ENCODE measurements at regions not wholly inside any gene's neighbourhood (a gene's known extent, or its start where the extent isn't known, plus 50 kb on each side); places are given as distances from the start of the nearest gene placed in this dataset.

GRCh38 chr1:232407120-232407519 is 222.8 kb downstream of the SIPA1L2 start:
- Histone ChIP-seq H3K36me3 (peaks cover 0 to 43% of the 10 kb centered on the region in 2 donors), H3K27ac (no peak overlapping the region), H3K9me3 (peaks cover 0 to 9% (median 0%) of the 10 kb centered on the region in 3 donors), H3K4me1 (no peaks in the 10 kb centered on the region), H3K4me3 (no peak overlapping the region), H3K27me3 (no peaks in the 10 kb centered on the region)
- ATAC-seq: no peak
- TF ChIP-seq CTCF (IDR thresholded peaks at IDR 0.05) (no peak), EP300 (IDR thresholded peaks at IDR 0.05) (no peak), POLR2AphosphoS5 (IDR thresholded peaks at IDR 0.05) (no peak), POLR2A (IDR thresholded peaks at IDR 0.05) (no peak)

GRCh38 chr1:232405781-232406180 is 224.2 kb downstream of the SIPA1L2 start:
- Histone ChIP-seq H3K27me3 (no peaks in the 10 kb centered on the region), H3K9me3 (peaks cover 0 to 9% (median 0%) of the 10 kb centered on the region in 3 donors), H3K36me3 (peaks cover 0 to 44% of the 10 kb centered on the region in 2 donors), H3K4me3 (no peak overlapping the region), H3K4me1 (no peaks in the 10 kb centered on the region), H3K27ac (no peak overlapping the region)
- no peak for TF ChIP-seq POLR2AphosphoS5 (IDR thresholded peaks at IDR 0.05)
- no peak for TF ChIP-seq EP300 (IDR thresholded peaks at IDR 0.05)
- TF ChIP-seq POLR2A (IDR thresholded peaks at IDR 0.05): no peak
- no peak for TF ChIP-seq CTCF (IDR thresholded peaks at IDR 0.05)
- no peak for ATAC-seq

DNA sequence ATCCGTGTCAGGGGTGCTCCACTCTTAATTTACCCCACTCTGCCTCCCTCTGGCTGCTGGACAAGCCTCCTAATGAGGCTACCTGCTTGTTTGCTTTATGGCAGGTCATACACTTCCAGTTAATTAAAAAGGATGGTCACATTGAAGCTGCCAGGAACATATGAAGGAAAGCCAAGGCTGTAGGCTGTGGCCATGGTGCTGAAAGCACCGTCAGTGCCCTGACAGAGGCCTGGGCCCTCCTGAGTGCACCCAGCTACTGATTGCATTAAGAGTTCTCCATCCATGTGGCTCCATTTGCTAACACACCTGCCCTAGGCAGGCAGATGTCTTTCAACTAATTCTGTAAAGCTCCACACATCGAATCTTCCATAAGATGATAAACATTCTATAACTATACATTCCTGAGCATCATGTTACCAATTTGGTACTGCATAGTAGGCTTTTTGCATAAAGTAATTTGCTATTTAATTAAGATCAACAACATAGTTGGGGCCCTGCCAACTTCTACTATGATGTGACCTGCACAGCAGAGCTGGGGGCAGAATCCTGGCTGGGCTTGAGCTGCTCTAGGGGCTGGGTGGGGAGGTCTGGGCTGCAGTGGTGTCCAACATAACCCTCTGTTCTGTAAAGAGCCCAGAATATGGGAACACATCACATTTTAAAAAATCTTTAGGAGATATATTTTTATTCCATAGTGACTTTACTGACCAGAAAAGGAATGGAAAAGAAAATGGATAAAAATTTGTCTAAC is 224.8 kb downstream of the SIPA1L2 start:
- Histone ChIP-seq H3K9me3 (peaks cover 0 to 9% (median 0%) of the 10 kb centered on the region in 3 donors), H3K27ac (no peak overlapping the region), H3K27me3 (no peaks in the 10 kb centered on the region), H3K4me1 (no peaks in the 10 kb centered on the region), H3K36me3 (peaks cover 0 to 42% of the 10 kb centered on the region in 2 donors), H3K4me3 (no peak overlapping the region)
- TF ChIP-seq CTCF (IDR thresholded peaks at IDR 0.05): no peak
- TF ChIP-seq POLR2A (IDR thresholded peaks at IDR 0.05): no peak
- no peak for TF ChIP-seq EP300 (IDR thresholded peaks at IDR 0.05)
- TF ChIP-seq POLR2AphosphoS5 (IDR thresholded peaks at IDR 0.05): no peak
- WGBS, 2 donors (ENCODE audit: low coverage in 1 of 2): 79 to 88% methylated on average over 2 of the region's 3 CpGs
- no peak for ATAC-seq

GRCh38 chr1:232404227-232404626 is 225.7 kb downstream of the SIPA1L2 start:
- no peak for TF ChIP-seq POLR2AphosphoS5 (IDR thresholded peaks at IDR 0.05)
- TF ChIP-seq POLR2A (IDR thresholded peaks at IDR 0.05): no peak
- TF ChIP-seq CTCF (IDR thresholded peaks at IDR 0.05): no peak
- TF ChIP-seq EP300 (IDR thresholded peaks at IDR 0.05): no peak
- H3K27ac ChIP-seq: no peak overlapping the region
- peaks cover 0 to 45% of the 10 kb centered on the region in 2 donors for H3K36me3 ChIP-seq
- H3K4me3 ChIP-seq: no peak overlapping the region
- 96 to 100% methylated on average over 3 of the region's 3 CpGs for WGBS, 2 donors (ENCODE audit: low coverage in 1 of 2)
- peaks cover 0 to under 1% (median 0%) of the 10 kb centered on the region in 3 donors for H3K9me3 ChIP-seq
- no peak for ATAC-seq
- H3K4me1 ChIP-seq: no peaks in the 10 kb centered on the region
- no peaks in the 10 kb centered on the region for H3K27me3 ChIP-seq

- Histone ChIP-seq H3K9me3 (no peaks in the 10 kb centered on the region), H3K36me3 (peaks cover 0 to 54% of the 10 kb centered on the region in 2 donors), H3K27ac (no peak overlapping the region), H3K4me3 (no peak overlapping the region), H3K4me1 (no peaks in the 10 kb centered on the region), H3K27me3 (no peaks in the 10 kb centered on the region)
- no peak for ATAC-seq
- WGBS, 2 donors (ENCODE audit: low coverage in 1 of 2): 80 to 100% methylated on average over 1 to 2 of the region's 9 CpGs
- TF ChIP-seq EP300 (IDR thresholded peaks at IDR 0.05) (no peak), POLR2AphosphoS5 (IDR thresholded peaks at IDR 0.05) (no peak), CTCF (IDR thresholded peaks at IDR 0.05) (no peak), POLR2A (IDR thresholded peaks at IDR 0.05) (no peak)
These were observed 226.8 kb downstream of the SIPA1L2 start for GRCh38 chr1:232403017-232403714.

Data from gastroesophageal sphincter (tissue), 4 donors.